Nephron (organoid): ENCODE measurements at regions not wholly inside any gene's neighbourhood (a gene's known extent, or its start where the extent isn't known, plus 50 kb on each side); places are given as distances from the start of the nearest gene placed in this dataset.

ENCODE experiments used
- H3K27ac Mint-ChIP-seq, 3 experiments: 2 replicates each; pipeline ENCODE4 v1.8.0; 2020; ENCODE audit warnings: mixed read lengths in 3 of 3, mild to moderate bottlenecking in 2 of 3, moderate library complexity in 1 of 3
- H3K27me3 Mint-ChIP-seq: 2 replicates; pipeline ENCODE4 v1.8.0; 2021; ENCODE audit warnings: low read depth, mild to moderate bottlenecking, moderate library complexity, mixed read lengths
- H3K36me3 Mint-ChIP-seq: 2 replicates; pipeline ENCODE4 v1.8.0; 2020; ENCODE audit warnings: low read depth, mixed read lengths
- H3K4me1 Mint-ChIP-seq: 2 replicates; pipeline ENCODE4 v1.8.0; 2020; ENCODE audit warnings: mixed read lengths
- H3K4me3 Mint-ChIP-seq, 3 experiments: 2 replicates each; pipeline ENCODE4 v1.8.0; 2020; ENCODE audit warnings: mild to moderate bottlenecking in 3 of 3, mixed read lengths in 3 of 3, moderate library complexity in 2 of 3
- H3K9me3 Mint-ChIP-seq: 2 replicates; pipeline ENCODE4 v1.8.0; 2020; ENCODE audit warnings: mixed read lengths
- TF ChIP-seq, protein P1 (sequence below), 3 experiments: fragments of 200-600 bp; sonication (generic); IDR thresholded peaks; one replicate each; pipeline ENCODE4 v1.5.0; 2021; ENCODE audit warnings: antibody characterized with exemption in 3 of 3; ENCODE audit not compliant: unreplicated experiment in 3 of 3

DNA sequence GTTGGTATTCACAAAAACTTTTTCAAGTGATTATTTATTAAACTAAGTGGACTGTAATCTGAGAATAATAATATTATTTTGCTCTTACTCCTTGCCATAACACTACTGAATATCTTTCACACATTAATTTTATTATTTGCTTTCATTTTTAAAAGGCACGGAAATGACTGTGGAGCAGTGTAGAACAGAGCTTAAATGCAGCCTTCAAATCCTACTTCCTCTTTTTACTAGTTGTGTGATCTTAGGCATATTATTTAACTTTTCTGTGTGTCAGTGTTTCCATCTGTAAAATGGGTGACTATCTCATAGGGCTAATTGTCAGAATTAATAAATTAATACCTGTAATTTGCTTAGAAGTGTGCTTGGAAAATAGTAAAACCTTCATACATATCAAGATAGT is 55.5 kb upstream of the SLC8A1 start:
- no peak overlapping the region for H3K4me3 Mint-ChIP-seq
- TF ChIP-seq, protein P1, sequence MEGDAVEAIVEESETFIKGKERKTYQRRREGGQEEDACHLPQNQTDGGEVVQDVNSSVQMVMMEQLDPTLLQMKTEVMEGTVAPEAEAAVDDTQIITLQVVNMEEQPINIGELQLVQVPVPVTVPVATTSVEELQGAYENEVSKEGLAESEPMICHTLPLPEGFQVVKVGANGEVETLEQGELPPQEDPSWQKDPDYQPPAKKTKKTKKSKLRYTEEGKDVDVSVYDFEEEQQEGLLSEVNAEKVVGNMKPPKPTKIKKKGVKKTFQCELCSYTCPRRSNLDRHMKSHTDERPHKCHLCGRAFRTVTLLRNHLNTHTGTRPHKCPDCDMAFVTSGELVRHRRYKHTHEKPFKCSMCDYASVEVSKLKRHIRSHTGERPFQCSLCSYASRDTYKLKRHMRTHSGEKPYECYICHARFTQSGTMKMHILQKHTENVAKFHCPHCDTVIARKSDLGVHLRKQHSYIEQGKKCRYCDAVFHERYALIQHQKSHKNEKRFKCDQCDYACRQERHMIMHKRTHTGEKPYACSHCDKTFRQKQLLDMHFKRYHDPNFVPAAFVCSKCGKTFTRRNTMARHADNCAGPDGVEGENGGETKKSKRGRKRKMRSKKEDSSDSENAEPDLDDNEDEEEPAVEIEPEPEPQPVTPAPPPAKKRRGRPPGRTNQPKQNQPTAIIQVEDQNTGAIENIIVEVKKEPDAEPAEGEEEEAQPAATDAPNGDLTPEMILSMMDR (IDR thresholded peaks at IDR 0.05; ENCODE audit: unreplicated experiment in 3 of 3): no peak
- no peak overlapping the region for H3K27ac Mint-ChIP-seq
- peaks cover 18% of the 10 kb centered on the region for H3K4me1 Mint-ChIP-seq
- no peaks in the 10 kb centered on the region for H3K9me3 Mint-ChIP-seq
- no peaks in the 10 kb centered on the region for H3K36me3 Mint-ChIP-seq
- no peaks in the 10 kb centered on the region for H3K27me3 Mint-ChIP-seq

DNA sequence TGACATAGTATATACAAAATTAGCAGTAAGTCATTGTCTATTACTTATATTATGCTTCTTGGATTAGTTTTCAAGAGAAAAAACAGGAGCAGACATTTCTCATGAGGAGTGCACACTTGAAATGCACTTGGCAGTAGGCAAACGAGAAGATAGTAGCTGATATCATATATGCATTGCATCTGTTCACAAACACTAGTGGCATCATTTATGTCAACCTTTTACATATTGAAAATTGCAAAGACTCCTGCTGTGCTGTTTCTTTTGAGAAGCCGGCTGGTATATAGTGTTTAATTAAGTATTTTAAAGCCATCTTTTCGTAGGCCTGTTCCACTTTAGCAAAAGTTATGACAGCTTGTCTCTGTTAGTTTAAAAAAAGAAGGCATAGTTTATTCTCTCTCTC is 58.4 kb upstream of the SLC8A1 start:
- Mint-ChIP-seq H3K4me1 (peaks cover 22% of the 10 kb centered on the region), H3K27ac (no peak overlapping the region)
- TF ChIP-seq, protein P1 (IDR thresholded peaks at IDR 0.05; ENCODE audit: unreplicated experiment in 3 of 3): no peak

DNA sequence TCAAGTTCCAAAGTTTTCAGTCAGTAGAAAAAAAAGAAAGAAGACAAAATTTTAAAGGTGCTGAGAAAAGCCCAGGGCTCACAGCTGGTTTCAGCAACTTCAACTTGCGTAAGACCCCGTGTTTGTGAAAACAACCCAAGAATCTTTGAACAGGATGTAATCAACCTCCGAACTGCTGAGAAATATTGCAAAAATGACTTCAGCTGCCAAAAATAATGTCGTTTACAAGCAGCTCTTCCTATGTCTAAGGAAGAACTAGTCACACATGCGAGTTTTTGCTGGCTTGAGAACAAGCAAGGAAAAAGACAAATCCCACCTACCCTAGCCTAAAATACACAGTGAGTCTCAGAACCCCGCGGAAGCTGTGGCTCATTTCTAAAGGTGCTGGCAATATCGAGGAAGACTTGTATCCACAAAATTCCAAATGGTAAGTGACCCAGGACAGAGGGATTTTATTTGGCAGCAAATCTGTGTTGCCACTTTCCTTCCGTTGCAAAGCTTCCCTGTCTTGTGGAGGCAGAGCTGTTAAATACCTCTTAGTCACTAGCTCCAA is 59.8 kb upstream of the SLC8A1 start:
- H3K36me3 Mint-ChIP-seq: no peaks in the 10 kb centered on the region
- H3K9me3 Mint-ChIP-seq: no peaks in the 10 kb centered on the region
- H3K4me1 Mint-ChIP-seq: peaks cover 22% of the 10 kb centered on the region
- no peaks in the 10 kb centered on the region for H3K27me3 Mint-ChIP-seq
- H3K27ac Mint-ChIP-seq: peak overlapping the region; percentile 77 to 94 (median 82)
- TF ChIP-seq, protein P1 (IDR thresholded peaks at IDR 0.05; ENCODE audit: unreplicated experiment in 3 of 3): no peak
- peak overlapping the region in 2 of 3 experiments; percentile 70 to 80 for H3K4me3 Mint-ChIP-seq

More for the DNA sequence above, 58.4 kb upstream of the SLC8A1 start:
- Mint-ChIP-seq H3K27me3 (no peaks in the 10 kb centered on the region), H3K4me3 (no peak overlapping the region), H3K36me3 (no peaks in the 10 kb centered on the region), H3K9me3 (no peaks in the 10 kb centered on the region)

- Mint-ChIP-seq H3K36me3 (no peaks in the 10 kb centered on the region), H3K27ac (peak overlapping the region; percentile 77 to 94 (median 82)), H3K4me1 (peaks cover 22% of the 10 kb centered on the region), H3K9me3 (no peaks in the 10 kb centered on the region), H3K27me3 (no peaks in the 10 kb centered on the region), H3K4me3 (peak overlapping the region in 2 of 3 experiments; percentile 70 to 80)
- TF ChIP-seq, protein P1 (IDR thresholded peaks at IDR 0.05; ENCODE audit: unreplicated experiment in 3 of 3): no peak
Measured at GRCh38 chr2:40512256-40512655, 60.4 kb upstream of the SLC8A1 start.

- Mint-ChIP-seq H3K4me1 (peaks cover 22% of the 10 kb centered on the region), H3K27ac (no peak overlapping the region), H3K27me3 (no peaks in the 10 kb centered on the region), H3K36me3 (no peaks in the 10 kb centered on the region), H3K9me3 (no peaks in the 10 kb centered on the region), H3K4me3 (no peak overlapping the region)
- TF ChIP-seq, protein P1 (IDR thresholded peaks at IDR 0.05; ENCODE audit: unreplicated experiment in 3 of 3): no peak
Measured at GRCh38 chr2:40513201-40513600, 61.3 kb upstream of the SLC8A1 start.

DNA sequence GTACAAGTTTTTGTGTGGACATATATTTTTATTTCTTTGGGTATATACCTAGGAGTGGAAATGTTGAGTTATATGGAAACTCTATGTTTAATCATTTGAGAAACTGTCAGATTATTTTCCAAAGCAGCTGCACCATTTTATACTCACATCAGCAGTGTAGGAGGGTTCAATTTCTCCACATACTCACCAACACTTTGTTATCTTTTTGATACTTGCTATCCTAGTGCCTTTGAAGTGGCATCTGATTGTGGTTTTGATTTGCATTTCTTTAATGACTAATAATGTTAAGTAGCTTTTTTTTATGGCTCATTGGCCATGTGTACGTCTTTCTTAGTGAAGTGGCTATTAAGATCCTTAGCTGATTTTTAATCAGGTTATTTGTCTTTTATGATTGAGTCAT is 64.7 kb upstream of the SLC8A1 start:
- H3K27me3 Mint-ChIP-seq: no peaks in the 10 kb centered on the region
- H3K4me1 Mint-ChIP-seq: peaks cover 12% of the 10 kb centered on the region
- TF ChIP-seq, protein P1 (IDR thresholded peaks at IDR 0.05; ENCODE audit: unreplicated experiment in 3 of 3): no peak
- no peak overlapping the region for H3K4me3 Mint-ChIP-seq
- no peak overlapping the region for H3K27ac Mint-ChIP-seq
- H3K36me3 Mint-ChIP-seq: no peaks in the 10 kb centered on the region
- H3K9me3 Mint-ChIP-seq: peaks cover 4% of the 10 kb centered on the region
